IPS-NIHi11 (cell line): ENCODE measurements at regions not wholly inside any gene's neighbourhood (a gene's known extent, or its start where the extent isn't known, plus 50 kb on each side); places are given as distances from the start of the nearest gene placed in this dataset.

Experiments used
- DNase-seq: peaks from one replicate; pipeline ENCODE4 v3.0.0; 2012; ENCODE audit warnings: mixed read lengths, low spot score

DNA sequence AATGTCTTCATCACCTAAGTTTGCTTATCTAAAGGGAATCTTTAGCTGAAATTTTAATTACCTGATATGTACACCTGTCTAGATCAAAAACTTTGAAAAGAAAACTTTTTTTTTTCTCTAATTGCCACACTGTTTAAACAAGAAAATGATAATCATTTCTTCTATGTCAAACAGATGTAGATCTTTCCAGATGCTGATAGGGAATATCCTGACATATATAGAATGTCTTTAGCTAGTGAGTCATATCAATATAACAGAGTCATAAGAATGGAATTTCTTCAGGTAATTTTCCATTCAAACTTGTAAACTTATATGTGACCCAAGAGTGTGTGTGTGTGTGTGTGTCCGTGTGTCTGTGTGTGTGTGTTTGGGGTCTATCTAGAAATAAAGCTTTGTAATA, 271.9 kb downstream of the GPM6A start:
- DNase-seq, result no peak

DNA sequence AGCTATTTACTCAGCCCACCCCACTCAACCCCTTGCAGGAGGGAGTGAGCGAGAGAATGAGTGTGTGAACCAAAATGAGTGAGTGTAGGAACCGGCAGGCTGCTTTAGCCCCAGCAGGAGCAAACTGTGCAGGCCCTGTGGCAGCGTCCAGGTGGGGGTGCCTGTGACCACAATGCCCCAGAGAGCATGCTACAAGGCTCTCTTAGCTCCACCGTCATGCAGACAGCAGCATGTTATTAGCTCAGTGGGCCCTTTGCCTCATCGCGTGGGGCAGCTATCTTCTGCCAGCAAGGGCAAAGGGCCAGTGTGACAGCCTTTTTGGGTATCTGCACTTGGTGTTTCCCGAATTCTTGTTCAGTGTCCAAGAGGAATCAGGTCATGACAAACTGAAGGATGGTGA, 271.3 kb downstream of the GPM6A start:
- DNase-seq, result no peak

DNA sequence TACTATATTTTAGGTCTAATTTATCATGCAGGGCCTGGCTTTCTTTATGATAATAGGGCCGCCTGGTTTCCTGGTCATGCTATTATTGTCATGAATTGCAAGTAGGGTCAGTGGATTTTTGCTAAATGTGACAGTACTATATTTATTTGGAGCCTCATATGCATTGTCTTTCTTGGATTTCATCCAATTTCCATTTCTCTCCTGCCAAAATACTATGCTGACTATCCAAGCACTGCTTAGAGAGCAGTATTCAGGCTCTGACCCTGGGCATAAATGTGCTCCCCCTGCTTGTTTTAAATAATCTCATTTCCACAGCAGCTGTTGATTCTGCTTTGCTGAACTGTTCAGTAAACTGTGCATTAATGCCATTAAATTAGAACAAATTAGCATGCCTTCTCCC, 269.3 kb downstream of the GPM6A start:
- DNase-seq, result no peak

DNA sequence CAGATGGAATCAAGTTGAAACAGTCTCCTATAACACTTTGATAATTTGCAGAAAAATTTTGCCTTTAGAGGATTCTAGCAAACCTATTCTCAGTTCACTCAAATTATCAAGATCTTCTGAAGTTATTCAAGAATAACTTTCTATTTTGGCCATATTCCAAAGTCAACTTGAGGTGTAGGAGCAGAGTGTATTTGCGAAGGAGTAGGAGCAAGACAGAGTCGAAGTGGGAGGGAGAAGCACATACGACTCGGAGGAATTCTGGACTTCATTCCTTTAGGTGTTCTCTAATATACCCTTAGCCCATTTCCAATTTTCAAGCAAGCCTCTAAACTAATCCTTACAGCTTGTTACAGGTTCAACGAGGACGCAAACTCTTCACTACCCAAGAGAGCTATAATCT, 252.9 kb downstream of the GPM6A start:
- DNase-seq, result no peak

DNA sequence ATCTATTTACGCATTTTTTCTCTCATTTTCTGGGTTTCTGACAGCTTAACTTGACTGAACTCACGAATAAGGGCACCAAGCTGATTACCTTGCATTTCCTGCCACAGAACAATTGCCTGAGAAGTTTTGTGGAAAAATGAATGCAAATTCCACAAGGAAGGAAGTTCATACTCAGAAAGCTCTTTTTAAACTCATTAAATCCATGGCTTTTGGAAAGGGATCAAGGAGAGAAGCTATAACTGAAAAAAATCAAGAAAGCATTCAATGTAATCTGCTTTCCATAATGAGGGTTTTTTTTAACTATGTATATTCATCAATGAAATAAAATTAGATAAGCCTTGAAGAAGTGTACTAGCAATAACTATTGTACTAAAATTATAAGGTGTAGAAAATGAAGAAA, 252.5 kb downstream of the GPM6A start:
- DNase-seq, result no peak

DNA sequence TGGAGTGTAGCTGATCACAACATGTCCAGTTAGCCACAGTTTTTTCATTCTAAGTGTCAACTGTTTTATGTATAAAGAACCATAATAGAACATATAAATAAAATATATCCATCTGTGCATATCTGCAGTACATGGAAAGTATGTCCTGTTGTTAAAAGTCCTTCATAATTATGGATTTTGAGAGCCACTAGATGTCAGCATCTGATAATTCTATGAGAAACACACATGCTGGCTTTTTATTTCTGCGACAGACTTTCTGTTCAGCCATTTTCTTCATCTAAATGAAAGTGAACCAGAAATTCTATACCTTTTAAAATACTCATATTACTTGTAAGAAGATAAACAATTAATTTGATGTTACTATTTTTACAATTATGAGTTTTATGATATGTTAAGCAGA, 251.5 kb downstream of the GPM6A start:
- DNase-seq, result no peak

DNA sequence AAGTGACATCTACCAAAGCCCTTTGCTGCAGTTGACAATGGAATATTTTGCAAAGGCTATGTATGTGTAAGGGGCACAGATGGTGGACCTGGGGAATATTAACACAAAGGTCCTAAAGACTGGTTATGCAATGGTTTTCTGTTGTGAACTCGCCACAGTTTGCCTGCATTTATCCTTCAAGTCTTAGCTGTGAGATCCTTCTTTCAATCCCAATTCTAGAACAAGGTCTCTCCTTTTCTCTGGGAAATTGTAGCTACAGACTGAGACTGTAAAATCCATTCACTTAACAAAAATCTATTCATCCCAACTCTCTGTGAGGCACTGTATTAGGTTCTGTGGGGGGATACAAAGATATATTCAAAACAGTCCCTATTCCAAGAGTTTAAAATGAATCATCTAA, 250.4 kb downstream of the GPM6A start:
- no peak for DNase-seq

DNA sequence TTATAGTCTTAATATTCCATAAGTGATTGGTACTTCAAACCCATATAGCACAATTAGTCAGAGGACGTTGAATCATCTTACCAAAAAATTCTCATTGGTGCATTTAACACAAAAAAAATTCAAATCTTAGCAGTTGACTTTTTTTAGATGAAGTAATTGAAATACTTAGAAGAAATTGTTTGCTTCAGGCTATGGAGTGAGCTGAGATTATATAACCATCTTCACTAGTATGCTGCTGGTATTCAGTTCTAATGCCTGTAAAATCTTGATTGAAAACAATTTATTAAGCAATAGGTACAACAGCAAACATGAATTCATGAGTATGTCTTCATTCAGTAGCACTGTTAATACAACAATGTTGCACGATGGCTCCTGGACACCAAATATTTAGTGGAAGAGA, 250.0 kb downstream of the GPM6A start:
- DNase-seq, result no peak

DNA sequence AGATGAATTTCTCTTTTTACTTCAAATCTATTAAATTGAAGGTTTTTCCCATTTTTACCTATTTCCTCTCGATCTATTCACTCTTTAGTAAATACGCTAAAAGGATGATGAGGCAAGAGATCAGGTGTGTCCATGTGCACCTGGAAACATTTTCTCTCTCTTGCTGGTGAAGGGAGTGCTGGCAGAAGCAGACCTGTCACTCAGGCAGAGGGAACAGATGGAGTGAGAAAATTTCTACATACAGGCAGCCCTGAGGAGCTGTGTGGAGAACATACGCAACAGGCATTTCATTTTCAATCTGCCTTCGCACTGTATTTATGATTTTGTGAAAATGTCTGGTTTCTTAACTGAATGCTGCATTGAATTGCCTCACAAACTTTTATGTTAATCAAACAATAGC, 249.5 kb downstream of the GPM6A start:
- DNase-seq, result no peak
